GM12891 (cell line): ENCODE measurements at regions not wholly inside any gene's neighbourhood (a gene's known extent, or its start where the extent isn't known, plus 50 kb on each side); places are given as distances from the start of the nearest gene placed in this dataset.

Source experiments
- PAX5 ChIP-seq: IDR thresholded peaks from 2 replicates; pipeline ENCODE4 v1.6.1; 2011; ENCODE audit warnings: low read length, moderate library complexity, mild to moderate bottlenecking; ENCODE audit not compliant: insufficient read depth, severe bottlenecking
- POLR2A ChIP-seq: IDR thresholded peaks from 2 replicates; pipeline ENCODE4 v1.6.1; 2011; ENCODE audit warnings: low read depth, low read length, control low read depth
- POLR2AphosphoS5 ChIP-seq: IDR thresholded peaks from 2 replicates; pipeline ENCODE4 v1.6.1; 2011; ENCODE audit warnings: low read depth, low read length, control low read depth
- POU2F2 ChIP-seq: IDR thresholded peaks from 2 replicates; pipeline ENCODE4 v1.6.1; 2011; ENCODE audit warnings: low read depth, mild to moderate bottlenecking, control low read depth, low read length, moderate library complexity
- SPI1 ChIP-seq: IDR thresholded peaks from 2 replicates; pipeline ENCODE4 v1.6.1; 2011; ENCODE audit warnings: low read depth, low read length, control low read depth
- TAF1 ChIP-seq: IDR thresholded peaks from 2 replicates; pipeline ENCODE4 v1.6.1; 2011; ENCODE audit warnings: low read depth, low read length, control low read depth

DNA sequence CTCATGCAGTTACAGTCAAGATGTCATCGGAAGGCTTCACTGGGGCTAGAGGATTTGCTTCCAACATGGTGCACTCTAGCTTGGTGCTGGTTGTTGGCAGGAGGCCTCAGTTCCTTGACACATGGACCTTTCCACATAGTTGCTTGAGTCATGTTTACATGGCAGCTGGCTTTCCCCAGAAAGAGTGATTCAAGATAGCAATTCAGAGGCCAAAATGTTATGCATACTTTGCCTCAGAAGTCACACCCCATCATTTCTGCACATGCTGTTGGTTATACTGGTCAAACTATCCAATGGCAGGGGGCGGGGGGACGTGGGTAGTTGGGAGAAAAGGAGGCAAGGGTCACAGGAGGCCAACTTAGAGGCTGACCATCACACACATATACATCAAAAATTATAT lies 58.7 kb downstream of the FOXB1 start:
- TF ChIP-seq POLR2AphosphoS5 (no peak), POLR2A (no peak), TAF1 (no peak), SPI1 (no peak), POU2F2 (no peak), PAX5 (no peak)
